H1 (cell line): ENCODE measurements at regions not wholly inside any gene's neighbourhood (a gene's known extent, or its start where the extent isn't known, plus 50 kb on each side); places are given as distances from the start of the nearest gene placed in this dataset.

ENCODE experiments used
- CTCF ChIA-PET: fragments of 300-600 bp; sonication (Branson Sonifier 250); formaldehyde crosslinking; loops from one replicate; lab custom pipeline; 2021; ENCODE audit not compliant: partially characterized antibody; lab: Charles Lee
- POLR2A ChIA-PET: fragments of 300-600 bp; sonication (Branson Sonifier 250); formaldehyde crosslinking; loops from one replicate; lab custom pipeline; 2021; ENCODE audit warnings: inconsistent platforms; ENCODE audit not compliant: partially characterized antibody; lab: Charles Lee
- DNase-seq, 2 experiments: peaks; one replicate each; pipeline versions ENCODE4 v3.0.0 to v3.0.0-alpha.2; 2010 to 2022; ENCODE audit warnings: low spot score in 2 of 2, low read depth in 1 of 2, mixed read lengths in 1 of 2
- FAIRE-seq: peaks from 2 replicates; lab custom pipeline; 2011; peaks lifted over from hg19 to GRCh38; lab: Jason Lieb, UNC
- H2AFZ ChIP-seq: 2 replicates; pipeline ENCODE4 v1.8.1; 2012; ENCODE audit warnings: low read length, inconsistent platforms
- H2AK5ac ChIP-seq: 2 replicates; pipeline ENCODE4 v1.6.1; 2013; ENCODE audit warnings: low read depth, low read length
- H2BK120ac ChIP-seq: replicated peaks from 2 replicates; pipeline ENCODE3; 2013; ENCODE audit warnings: low read depth, low read length, inconsistent platforms
- H2BK12ac ChIP-seq: 2 replicates; pipeline ENCODE4 v1.6.1; 2013; ENCODE audit warnings: low read depth, low read length
- H2BK15ac ChIP-seq: 2 replicates; pipeline ENCODE4 v1.6.1; 2013; ENCODE audit warnings: low read length
- H2BK20ac ChIP-seq: 2 replicates; pipeline ENCODE4 v1.6.1; 2013; ENCODE audit warnings: low read length
- H2BK5ac ChIP-seq: 2 replicates; pipeline ENCODE4 v1.6.1; 2013; ENCODE audit warnings: low read depth, low read length
- H3K14ac ChIP-seq: 2 replicates; pipeline ENCODE4 v1.6.1; 2013; ENCODE audit warnings: inconsistent platforms; ENCODE audit not compliant: insufficient read length
- H3K18ac ChIP-seq: 2 replicates; pipeline ENCODE4 v1.6.1; 2013; ENCODE audit warnings: low read length; ENCODE audit errors: extremely low read depth
- H3K23ac ChIP-seq: 2 replicates; pipeline ENCODE4 v1.6.1; 2013; ENCODE audit warnings: inconsistent platforms; ENCODE audit not compliant: insufficient read length
- H3K23me2 ChIP-seq: 2 replicates; pipeline ENCODE4 v1.6.1; 2013; ENCODE audit warnings: low read depth, low read length
- H3K27ac ChIP-seq: 2 replicates; pipeline ENCODE4 v1.6.1; 2011; ENCODE audit warnings: low read depth, low read length, inconsistent platforms
- H3K27me3 ChIP-seq, 4 experiments: replicated peaks in 1 of 4; 1 replicate in 1 of 4; 2 replicates in 3 of 4; pipeline versions ENCODE4 v1.6.1 to v1.8.1; 2011 to 2013; ENCODE audit warnings: low read length in 3 of 4, mild to moderate bottlenecking in 3 of 4, inconsistent platforms in 2 of 4, mixed read lengths in 2 of 4, moderate library complexity in 1 of 4; ENCODE audit not compliant: control insufficient read depth in 3 of 4, insufficient read depth in 3 of 4; ENCODE audit errors: extremely low read depth in 1 of 4
- H3K36me3 ChIP-seq, 4 experiments: 2 replicates each; pipeline versions ENCODE4 v1.6.1 to v1.8.1; 2011 to 2013; ENCODE audit warnings: mild to moderate bottlenecking in 4 of 4, low read length in 3 of 4, moderate library complexity in 2 of 4, control low read depth in 1 of 4, inconsistent platforms in 1 of 4; ENCODE audit not compliant: insufficient read depth in 4 of 4, control insufficient read depth in 2 of 4
- H3K4ac ChIP-seq: replicated peaks from 2 replicates; pipeline ENCODE3; 2013; ENCODE audit warnings: low read length, low read depth, mixed read lengths, inconsistent platforms; ENCODE audit not compliant: insufficient read length
- H3K4me1 ChIP-seq, 4 experiments: replicated peaks in 1 of 4; 1 replicate in 1 of 4; 2 replicates in 3 of 4; pipeline versions ENCODE4 v1.6.1 to v1.8.1; 2011 to 2013; ENCODE audit warnings: low read length in 3 of 4, inconsistent platforms in 2 of 4, mixed read lengths in 1 of 4; ENCODE audit not compliant: insufficient read depth in 4 of 4, control insufficient read depth in 3 of 4
- H3K4me2 ChIP-seq, 2 experiments: 2 replicates each; pipeline versions ENCODE4 v1.6.1 to v1.8.1; 2011 to 2013; ENCODE audit warnings: low read depth in 2 of 2, low read length in 2 of 2, control low read depth in 1 of 2, inconsistent platforms in 1 of 2, mild to moderate bottlenecking in 1 of 2; ENCODE audit not compliant: insufficient read depth in 1 of 2
- H3K4me3 ChIP-seq, 4 experiments: fragments of 200-600, 300-600 bp in 1 of 4; sonication (generic), shearing (Covaris generic), sonication (Bioruptor Twin) in 1 of 4; 2 replicates each; pipeline versions ENCODE4 v1.5.1 to v1.8.1; 2011 to 2016; ENCODE audit warnings: low read length in 4 of 4, low read depth in 3 of 4, control low read depth in 2 of 4, inconsistent platforms in 2 of 4, mild to moderate bottlenecking in 2 of 4, mixed read lengths in 1 of 4, moderate library complexity in 1 of 4; ENCODE audit not compliant: insufficient read depth in 2 of 4; ENCODE audit errors: extremely low read depth in 1 of 4
- H3K56ac ChIP-seq: replicated peaks from 2 replicates; pipeline ENCODE3; 2013; ENCODE audit warnings: low read depth, mild to moderate bottlenecking, mixed read lengths, low read length, inconsistent platforms; ENCODE audit not compliant: insufficient read length
- H3K79me1 ChIP-seq: 2 replicates; pipeline ENCODE4 v1.6.1; 2013; ENCODE audit warnings: low read depth, low read length, control low read depth
- H3K79me2 ChIP-seq, 2 experiments: 2 replicates each; pipeline versions ENCODE4 v1.6.1 to v1.8.1; 2012 to 2013; ENCODE audit warnings: low read length in 2 of 2, mild to moderate bottlenecking in 2 of 2, inconsistent platforms in 1 of 2; ENCODE audit not compliant: insufficient read depth in 2 of 2, control insufficient read depth in 1 of 2
- H3K9ac ChIP-seq, 4 experiments: replicated peaks in 1 of 4; 1 replicate in 1 of 4; 2 replicates in 3 of 4; pipeline versions ENCODE4 v1.6.1 to v1.8.1; 2011 to 2013; ENCODE audit warnings: low read depth in 3 of 4, low read length in 3 of 4, control low read depth in 2 of 4, mild to moderate bottlenecking in 2 of 4, moderate library complexity in 2 of 4, inconsistent platforms in 1 of 4; ENCODE audit errors: extremely low read depth in 1 of 4
- H3K9me3 ChIP-seq, 2 experiments: 2 replicates each; pipeline versions ENCODE4 v1.6.1 to v1.8.1; 2012 to 2013; ENCODE audit warnings: mild to moderate bottlenecking in 2 of 2, moderate library complexity in 2 of 2, control low read depth in 1 of 2, inconsistent platforms in 1 of 2, low read depth in 1 of 2, low read length in 1 of 2, mixed read lengths in 1 of 2; ENCODE audit not compliant: insufficient read depth in 2 of 2
- H4K20me1 ChIP-seq, 2 experiments: replicated peaks in 1 of 2; 2 replicates each; pipeline versions ENCODE3 to v1.8.1; 2011 to 2013; ENCODE audit warnings: inconsistent platforms in 2 of 2, low read length in 2 of 2, mild to moderate bottlenecking in 1 of 2; ENCODE audit not compliant: insufficient read depth in 2 of 2, control insufficient read depth in 1 of 2
- H4K5ac ChIP-seq: 2 replicates; pipeline ENCODE4 v1.6.1; 2013; ENCODE audit warnings: low read length, low read depth, mixed read lengths, inconsistent platforms; ENCODE audit not compliant: insufficient read length
- H4K8ac ChIP-seq: 2 replicates; pipeline ENCODE4 v1.8.0; 2013; ENCODE audit warnings: mild to moderate bottlenecking, moderate library complexity, low read length, inconsistent platforms; ENCODE audit not compliant: insufficient read depth; ENCODE audit errors: extremely low read depth
- H4K91ac ChIP-seq: replicated peaks from 2 replicates; pipeline ENCODE3; 2013; ENCODE audit warnings: low read length, mixed read lengths, inconsistent platforms; ENCODE audit not compliant: insufficient read length
- ASH2L ChIP-seq: fragments of 200-600, 300-600 bp; sonication (generic); IDR thresholded peaks from one replicate; pipeline ENCODE4 v1.7.1; 2017; ENCODE audit warnings: low read length
- CBX5 ChIP-seq: fragments of 300-800, 300-1000 bp; sonication (generic); IDR thresholded peaks from 2 replicates; pipeline ENCODE4 v1.7.1; 2016; ENCODE audit warnings: antibody characterized with exemption, low read length, low read depth
- CEBPB ChIP-seq: IDR thresholded peaks from 2 replicates; pipeline ENCODE4 v1.6.1; 2012; ENCODE audit warnings: low read depth, low read length
- CTBP2 ChIP-seq: IDR thresholded peaks from 2 replicates; pipeline ENCODE4 v1.7.0; 2011; ENCODE audit warnings: borderline replicate concordance, mild to moderate bottlenecking, moderate library complexity, mixed read lengths, low read length; ENCODE audit not compliant: insufficient read depth, insufficient read length
- EZH2 ChIP-seq: fragments of 200-600 bp; sonication (generic); IDR thresholded peaks from 2 replicates; pipeline ENCODE4 v1.7.1; 2012; ENCODE audit warnings: low read depth, mild to moderate bottlenecking, moderate library complexity, low read length, inconsistent platforms; ENCODE audit not compliant: severe bottlenecking
- POLR2A ChIP-seq, 2 experiments: IDR thresholded peaks; 1 replicate in 1 of 2; 2 replicates in 1 of 2; pipeline ENCODE4 v1.6.1; 2011; ENCODE audit warnings: low read depth in 2 of 2, low read length in 2 of 2, mild to moderate bottlenecking in 2 of 2; ENCODE audit errors: control extremely low read depth in 1 of 2
- RAD21 ChIP-seq, 2 experiments: IDR thresholded peaks in 1 of 2; conservative IDR thresholded peaks in 1 of 2; 2 replicates each; pipeline ENCODE4 v1.6.1; 2011; ENCODE audit warnings: low read depth in 2 of 2, low read length in 2 of 2, improper control_type of control experiment in 1 of 2, inconsistent platforms in 1 of 2, mild to moderate bottlenecking in 1 of 2, moderate library complexity in 1 of 2
- RXRA ChIP-seq: IDR thresholded peaks from 2 replicates; pipeline ENCODE4 v1.6.1; 2011; ENCODE audit warnings: low read depth, mild to moderate bottlenecking, low read length, moderate library complexity; ENCODE audit not compliant: insufficient read depth
- SP1 ChIP-seq: IDR thresholded peaks from 2 replicates; pipeline ENCODE4 v1.6.1; 2011; ENCODE audit warnings: low read depth, low read length
- SRF ChIP-seq: IDR thresholded peaks from 2 replicates; pipeline ENCODE4 v1.6.1; 2011; ENCODE audit warnings: mild to moderate bottlenecking, low read depth, low read length, moderate library complexity
- TBP ChIP-seq: IDR thresholded peaks from 2 replicates; pipeline ENCODE4 v1.6.1; 2011; ENCODE audit warnings: low read depth, low read length, improper control_type of control experiment
- WGBS, 2 experiments: shearing (Covaris generic) in 1 of 2; methylation state at CpG; one replicate each; pipeline versions ENCODE4 v1.1.6 to v1.1.7; 2013 to 2015; ENCODE audit warnings: low lambda C conversion rate in 2 of 2, mixed read lengths in 2 of 2, inconsistent platforms in 1 of 2, low coverage in 1 of 2, missing lambda C conversion rate in 1 of 2; ENCODE audit not compliant: insufficient replicate concordance in 2 of 2, insufficient coverage in 1 of 2, insufficient read length in 1 of 2; ENCODE audit errors: extremely low coverage in 1 of 2, missing lambda C conversion rate in 1 of 2; 5-methylcytosine and 5-hydroxymethylcytosine counted together
- TF ChIP-seq, protein P1 (sequence below): IDR thresholded peaks from 2 replicates; pipeline ENCODE4 v1.6.1; 2011; ENCODE audit warnings: low read depth, mild to moderate bottlenecking, low read length; ENCODE audit not compliant: insufficient read depth
- TF ChIP-seq, protein P2 (sequence below): IDR thresholded peaks from 2 replicates; pipeline ENCODE4 v1.6.1; 2011; ENCODE audit warnings: low read length, improper control_type of control experiment

DNA sequence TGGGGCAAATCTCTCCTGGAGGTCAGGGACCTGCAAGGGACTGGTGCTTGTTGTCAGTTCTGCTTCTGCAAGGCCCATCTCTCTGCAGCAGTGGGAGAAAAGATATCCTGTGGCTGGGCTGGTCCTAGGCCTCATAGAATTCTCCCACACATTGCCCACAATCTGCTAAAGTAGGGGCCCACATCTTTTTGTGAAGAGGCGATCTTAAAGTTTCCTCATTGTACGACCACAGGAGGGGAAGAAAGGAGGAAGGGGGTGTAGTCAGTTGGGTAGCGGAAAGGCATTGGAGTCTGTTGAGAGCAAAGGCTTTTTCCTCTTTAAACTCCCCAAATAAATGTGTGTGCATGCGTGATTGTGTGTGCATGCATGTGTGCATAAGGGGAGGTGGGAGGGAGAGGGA is 145.3 kb downstream of the SLC4A3 start:
- Histone ChIP-seq H4K5ac (no peak overlapping the region), H3K23me2 (no peaks in the 10 kb centered on the region), H3K27me3 (no peaks in the 10 kb centered on the region), H3K9me3 (no peaks in the 10 kb centered on the region), H2BK12ac (no peak overlapping the region), H3K4me1 (no peaks in the 10 kb centered on the region), H2AFZ (no peak overlapping the region), H3K36me3 (no peaks in the 10 kb centered on the region), H3K56ac (no peak overlapping the region), H4K8ac (no peak overlapping the region), H3K9ac (no peak overlapping the region), H2BK5ac (no peak overlapping the region), H2BK120ac (no peak overlapping the region), H3K4me3 (no peak overlapping the region), H3K79me2 (no peaks in the 10 kb centered on the region), H4K91ac (no peak overlapping the region), H2AK5ac (no peak overlapping the region), H2BK15ac (no peak overlapping the region), H3K4me2 (no peak overlapping the region), H3K27ac (no peak overlapping the region), H3K4ac (no peak overlapping the region), H2BK20ac (no peak overlapping the region), H3K14ac (no peak overlapping the region), H3K18ac (no peak overlapping the region), H4K20me1 (no peaks in the 10 kb centered on the region), H3K79me1 (no peaks in the 10 kb centered on the region), H3K23ac (no peak overlapping the region)
- FAIRE-seq (no peak), DNase-seq (no peak)
- CTCF ChIA-PET, result interaction anchor here (1.0 kb wide), 1 partner anchor 18 kb away, joined by 3 read pairs; no protein-coding TSS in a partner anchor
- POLR2A ChIA-PET, result no interaction called here
- 91% methylated on average over 4 of the region's 4 CpGs; no CpG with 5 or more reads in 1 of the 2 experiments for WGBS, 2 experiments
- TF ChIP-seq EZH2 (no peak), SRF (no peak), CTBP2 (no peak), SP1 (no peak), CBX5 (no peak), RXRA (no peak), POLR2A (IDR thresholded peaks at IDR 0.05; ENCODE audit: control extremely low read depth in 1 of 2, low read depth in 2 of 2, low read length in 2 of 2) (no peak), TBP (no peak), RAD21 (IDR thresholded peaks at IDR 0.05 in 1 of 2, conservative IDR thresholded peaks at IDR 0.05 in 1 of 2; ENCODE audit: low read depth in 2 of 2, low read length in 2 of 2) (no peak), CEBPB (no peak), ASH2L (no peak)
- TF ChIP-seq, protein P1, sequence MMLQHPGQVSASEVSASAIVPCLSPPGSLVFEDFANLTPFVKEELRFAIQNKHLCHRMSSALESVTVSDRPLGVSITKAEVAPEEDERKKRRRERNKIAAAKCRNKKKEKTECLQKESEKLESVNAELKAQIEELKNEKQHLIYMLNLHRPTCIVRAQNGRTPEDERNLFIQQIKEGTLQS, result no peak
- TF ChIP-seq, protein P2, sequence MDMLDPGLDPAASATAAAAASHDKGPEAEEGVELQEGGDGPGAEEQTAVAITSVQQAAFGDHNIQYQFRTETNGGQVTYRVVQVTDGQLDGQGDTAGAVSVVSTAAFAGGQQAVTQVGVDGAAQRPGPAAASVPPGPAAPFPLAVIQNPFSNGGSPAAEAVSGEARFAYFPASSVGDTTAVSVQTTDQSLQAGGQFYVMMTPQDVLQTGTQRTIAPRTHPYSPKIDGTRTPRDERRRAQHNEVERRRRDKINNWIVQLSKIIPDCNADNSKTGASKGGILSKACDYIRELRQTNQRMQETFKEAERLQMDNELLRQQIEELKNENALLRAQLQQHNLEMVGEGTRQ, result no peak
